ENCODE measurements at regions not wholly inside any gene's neighbourhood (a gene's known extent, or its start where the extent isn't known, plus 50 kb on each side); places are given as distances from the start of the nearest gene placed in this dataset.
A peak's percentile ranks its signal among the peaks of the same experiment; 100 is the strongest.
"Not testable (repeated sequence)": the region's sequence is repeated elsewhere in the genome, so short reads cannot be mapped to it uniquely, and the experiment has no call there.

DNA sequence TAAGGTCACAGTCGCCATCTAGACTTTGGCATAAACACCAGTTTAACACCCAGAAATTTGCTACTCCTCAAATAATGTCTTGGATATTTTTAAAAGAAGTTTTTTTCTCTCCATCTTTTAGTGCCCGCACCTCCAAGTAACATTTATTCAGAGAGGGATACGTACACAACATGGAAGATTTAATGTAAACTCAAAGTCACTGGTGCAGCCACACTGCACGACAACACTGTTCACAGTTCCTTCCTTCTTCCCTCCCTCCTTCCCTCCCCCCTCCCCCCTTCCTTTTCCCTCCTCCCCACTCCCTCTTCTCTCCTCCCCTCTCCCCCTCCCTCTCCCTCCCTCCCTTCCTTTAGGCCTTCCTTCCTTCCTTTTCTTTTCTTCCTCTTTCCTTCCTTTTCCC lies 56.5 kb downstream of the NPPC start:
- DNase-seq (ENCODE audit: low spot score), result no peak
- Mint-ChIP-seq H3K9me3 (peaks cover 4% of the 10 kb centered on the region), H3K36me3 (ENCODE audit: low read depth) (no peaks in the 10 kb centered on the region), H3K27ac (peak overlapping the region; percentile 68), H3K4me3 (no peak overlapping the region), H3K27me3 (ENCODE audit: low read depth) (peaks cover 2% of the 10 kb centered on the region), H3K4me1 (ENCODE audit: low read depth) (no peaks in the 10 kb centered on the region)

- not testable (repeated sequence) for H3K27me3 Mint-ChIP-seq (ENCODE audit: low read depth); H3K27ac Mint-ChIP-seq; H3K9me3 Mint-ChIP-seq; DNase-seq (ENCODE audit: low spot score); H3K36me3 Mint-ChIP-seq (ENCODE audit: low read depth); H3K4me1 Mint-ChIP-seq (ENCODE audit: low read depth); H3K4me3 Mint-ChIP-seq
Measured at GRCh38 chr2:231869016-231869415, 57.2 kb downstream of the NPPC start.

DNA sequence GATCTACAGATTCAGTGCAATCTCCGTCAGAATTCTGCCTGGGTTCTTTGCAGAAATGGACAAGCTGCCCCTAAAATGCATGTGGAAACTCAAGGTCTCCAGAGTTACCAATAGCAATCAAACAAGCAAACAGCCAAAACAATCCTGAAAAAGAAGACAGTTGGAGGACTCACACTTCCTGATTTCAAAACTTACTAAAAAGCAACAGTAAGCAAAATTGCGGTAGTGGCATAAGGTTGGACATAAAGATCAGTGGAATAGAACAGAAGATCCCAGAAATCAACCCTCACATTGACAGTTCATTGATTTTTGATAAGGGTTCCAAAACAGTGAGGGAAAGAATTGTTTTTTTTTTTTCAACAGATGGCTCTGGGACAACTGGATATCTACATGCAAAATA lies 59.7 kb downstream of the NPPC start:
- Mint-ChIP-seq H3K27ac (no peak overlapping the region), H3K4me3 (no peak overlapping the region), H3K27me3 (ENCODE audit: low read depth) (peaks cover 4% of the 10 kb centered on the region), H3K9me3 (peaks cover 4% of the 10 kb centered on the region), H3K36me3 (ENCODE audit: low read depth) (no peaks in the 10 kb centered on the region), H3K4me1 (ENCODE audit: low read depth) (no peaks in the 10 kb centered on the region)
- DNase-seq (ENCODE audit: low spot score), result no peak

DNA sequence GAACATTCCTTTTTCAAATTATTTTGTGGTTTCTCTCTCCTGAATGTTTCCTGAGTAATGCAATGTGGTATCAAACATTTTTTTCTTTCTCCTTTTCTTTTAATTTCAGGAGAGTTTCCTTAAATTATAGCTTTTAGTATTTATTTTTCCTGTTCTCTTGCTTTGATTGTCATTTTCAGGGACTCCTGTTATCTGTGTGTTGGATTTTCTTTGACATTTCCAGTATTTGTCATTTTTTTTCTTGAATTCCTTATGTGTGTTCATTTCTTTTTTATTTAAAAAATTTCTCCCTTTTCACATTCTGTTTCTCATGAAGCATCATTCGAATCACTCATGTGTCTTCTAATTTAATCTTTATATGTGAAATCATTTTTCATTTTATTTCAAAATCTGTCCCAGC lies 61.0 kb downstream of the NPPC start:
- H3K4me3 Mint-ChIP-seq, result no peak overlapping the region
- no peak overlapping the region for H3K27ac Mint-ChIP-seq
- H3K4me1 Mint-ChIP-seq (ENCODE audit: low read depth), result no peaks in the 10 kb centered on the region
- no peaks in the 10 kb centered on the region for H3K36me3 Mint-ChIP-seq (ENCODE audit: low read depth)
- no peak for DNase-seq (ENCODE audit: low spot score)
- H3K9me3 Mint-ChIP-seq, result peaks cover 4% of the 10 kb centered on the region
- H3K27me3 Mint-ChIP-seq (ENCODE audit: low read depth), result peaks cover 4% of the 10 kb centered on the region

- H3K4me3 Mint-ChIP-seq, result no peak overlapping the region
- no peaks in the 10 kb centered on the region for H3K9me3 Mint-ChIP-seq
- H3K27ac Mint-ChIP-seq, result no peak overlapping the region
- H3K4me1 Mint-ChIP-seq (ENCODE audit: low read depth), result no peaks in the 10 kb centered on the region
- peaks cover 2% of the 10 kb centered on the region for H3K27me3 Mint-ChIP-seq (ENCODE audit: low read depth)
- H3K36me3 Mint-ChIP-seq (ENCODE audit: low read depth), result no peaks in the 10 kb centered on the region
- no peak for DNase-seq (ENCODE audit: low spot score)
Measured at GRCh38 chr2:231862071-231862470, 64.1 kb downstream of the NPPC start.

DNA sequence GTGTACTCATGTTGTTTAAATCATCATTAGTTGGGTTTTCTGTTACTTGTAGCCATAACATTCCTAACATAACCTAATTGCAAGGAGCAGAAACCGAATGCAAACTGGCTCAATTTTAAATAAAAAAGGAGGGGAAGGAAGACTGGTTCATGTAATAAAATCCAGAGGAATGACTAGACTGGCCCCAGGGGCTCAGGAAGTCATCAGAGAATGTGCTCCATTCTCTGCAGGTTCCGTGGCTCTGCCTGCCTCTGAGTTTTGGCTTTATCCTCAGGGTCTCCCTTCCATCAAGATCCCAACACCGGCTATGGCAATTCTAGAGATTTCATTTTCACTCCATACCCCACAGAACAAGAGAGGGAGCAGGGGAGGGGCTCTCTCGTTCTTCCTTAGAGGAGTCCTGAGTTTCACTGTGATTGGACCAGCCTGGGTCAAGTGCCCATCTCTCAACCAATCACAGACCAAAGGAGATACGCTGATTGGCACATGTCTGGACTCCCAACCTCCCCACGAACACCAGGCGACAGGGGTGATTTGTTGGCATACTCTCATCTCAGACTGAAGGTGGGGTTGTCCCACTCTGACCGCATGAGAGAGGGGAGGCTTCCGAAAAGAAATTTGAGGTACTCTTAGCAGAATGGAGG lies 64.8 kb downstream of the NPPC start:
- no peaks in the 10 kb centered on the region for H3K4me1 Mint-ChIP-seq (ENCODE audit: low read depth)
- no peaks in the 10 kb centered on the region for H3K9me3 Mint-ChIP-seq
- no peaks in the 10 kb centered on the region for H3K36me3 Mint-ChIP-seq (ENCODE audit: low read depth)
- no peak overlapping the region for H3K4me3 Mint-ChIP-seq
- H3K27ac Mint-ChIP-seq, result no peak overlapping the region
- H3K27me3 Mint-ChIP-seq (ENCODE audit: low read depth), result peaks cover 2% of the 10 kb centered on the region
- no peak for DNase-seq (ENCODE audit: low spot score)
